AG10803 (cell line): ENCODE measurements at regions not wholly inside any gene's neighbourhood (a gene's known extent, or its start where the extent isn't known, plus 50 kb on each side); places are given as distances from the start of the nearest gene placed in this dataset.

Experiments
- DNase-seq: peaks from one replicate; pipeline ENCODE4 v3.0.0; 2010; ENCODE audit warnings: low read depth
- H3K4me3 ChIP-seq: 2 replicates; pipeline ENCODE4 v1.5.1; 2011; ENCODE audit warnings: mild to moderate bottlenecking, low read length, control low read depth
- CTCF ChIP-seq: conservative IDR thresholded peaks from 2 replicates; pipeline ENCODE4 v1.5.1; 2011; ENCODE audit warnings: mild to moderate bottlenecking, low read length, control low read depth, inconsistent platforms

- H3K4me3 ChIP-seq: no peak overlapping the region
- TF ChIP-seq CTCF: no peak
- no peak for DNase-seq
These were observed 146.7 kb upstream of the KLF12 start for GRCh38 chr13:74280795-74281490.

- no peak for DNase-seq
- TF ChIP-seq CTCF: no peak
- no peak overlapping the region for H3K4me3 ChIP-seq
These were observed 146.0 kb upstream of the KLF12 start for GRCh38 chr13:74280093-74280794.

- no peak for TF ChIP-seq CTCF
- H3K4me3 ChIP-seq: no peak overlapping the region
- no peak for DNase-seq
These were observed 144.7 kb upstream of the KLF12 start for GRCh38 chr13:74278901-74279300.

GRCh38 chr13:74274916-74275315 is 140.7 kb upstream of the KLF12 start:
- H3K4me3 ChIP-seq: no peak overlapping the region
- no peak for TF ChIP-seq CTCF
- DNase-seq: peak; percentile 40

- peak; percentile 28 for DNase-seq
- no peak for TF ChIP-seq CTCF
- no peak overlapping the region for H3K4me3 ChIP-seq
These were observed 139.4 kb upstream of the KLF12 start for GRCh38 chr13:74273581-74273980.

GRCh38 chr13:74272826-74273225 is 138.6 kb upstream of the KLF12 start:
- no peak for DNase-seq
- no peak overlapping the region for H3K4me3 ChIP-seq
- no peak for TF ChIP-seq CTCF

- no peak overlapping the region for H3K4me3 ChIP-seq
- no peak for TF ChIP-seq CTCF
- DNase-seq: no peak
These were observed 135.8 kb upstream of the KLF12 start for GRCh38 chr13:74270018-74270417.
